Activated CD8-positive, alpha-beta T cell treated with anti-CD3 and anti-CD28 coated beads for 36 hours (primary cell): ENCODE measurements at regions not wholly inside any gene's neighbourhood (a gene's known extent, or its start where the extent isn't known, plus 50 kb on each side); places are given as distances from the start of the nearest gene placed in this dataset.

Experiments used
- ATAC-seq: fragments of 200-7000 bp; cut with Tn5 transposase; one replicate; pipeline ENCODE4 v1.10.0; 2021; ENCODE audit warnings: mild to moderate bottlenecking, moderate library complexity
- CTCF ChIA-PET: fragments of 350-600 bp; sonication (Branson Sonifier 250); formaldehyde crosslinking; loops from one replicate; lab custom pipeline; 2021; ENCODE audit warnings: antibody characterized with exemption; lab: Charles Lee
- POLR2A ChIA-PET: fragments of 350-600 bp; sonication (Branson Sonifier 250); formaldehyde crosslinking; loops from one replicate; lab custom pipeline; 2021; ENCODE audit warnings: antibody characterized with exemption; lab: Charles Lee
- DNase-seq: peaks from one replicate; pipeline ENCODE4 v3.0.0-alpha.2; 2020
- H3K27ac Mint-ChIP-seq: one replicate; pipeline ENCODE4 v1.8.0; 2021; ENCODE audit warnings: mild to moderate bottlenecking, mixed read lengths
- H3K27me3 Mint-ChIP-seq: one replicate; pipeline ENCODE4 v1.8.0; 2021; ENCODE audit warnings: mixed read lengths
- H3K36me3 Mint-ChIP-seq: one replicate; pipeline ENCODE4 v1.8.0; 2021; ENCODE audit warnings: low read depth, mixed read lengths
- H3K4me1 Mint-ChIP-seq: one replicate; pipeline ENCODE4 v1.8.0; 2021; ENCODE audit warnings: low read depth, mixed read lengths
- H3K4me3 Mint-ChIP-seq: one replicate; pipeline ENCODE4 v1.8.0; 2021; ENCODE audit warnings: mild to moderate bottlenecking, moderate library complexity, mixed read lengths
- H3K9me3 Mint-ChIP-seq: one replicate; pipeline ENCODE4 v1.8.0; 2021; ENCODE audit warnings: mixed read lengths
- CTCF ChIP-seq: fragments of 200-600 bp; IDR thresholded peaks from one replicate; pipeline ENCODE4 v1.8.0; 2022; ENCODE audit warnings: antibody characterized with exemption, mild to moderate bottlenecking
- intact Hi-C: fragments of 100-400 bp; cut with micrococcal nuclease; formaldehyde crosslinking; loops from one replicate; pipeline ENCODE4 v1.10.0; 2022

- Mint-ChIP-seq H3K27me3 (peaks cover 44% of the 10 kb centered on the region), H3K36me3 (no peaks in the 10 kb centered on the region), H3K27ac (no peak overlapping the region), H3K9me3 (no peaks in the 10 kb centered on the region), H3K4me3 (no peak overlapping the region), H3K4me1 (peaks cover 15% of the 10 kb centered on the region)
- CTCF ChIA-PET, result interaction anchor here (0.9 to 1.3 kb wide), 2 partner anchors 9 to 163 kb away, joined by 3 read pairs; no protein-coding TSS in a partner anchor
- POLR2A ChIA-PET, result interaction anchor here (0.6 kb wide), 1 partner anchor 198 kb away, joined by 4 read pairs; no protein-coding TSS in a partner anchor
- no peak for TF ChIP-seq CTCF
- ATAC-seq (no peak), DNase-seq (no peak)
- intact Hi-C loops, result no loop called here
Observed at GRCh38 chr5:72558046-72558336, 50.8 kb upstream of the ZNF366 start.

GRCh38 chr5:72557167-72558045 lies 50.2 kb upstream of the ZNF366 start:
- ATAC-seq, result peak; percentile 55
- Mint-ChIP-seq H3K27ac (no peak overlapping the region), H3K36me3 (no peaks in the 10 kb centered on the region), H3K27me3 (peaks cover 47% of the 10 kb centered on the region), H3K9me3 (no peaks in the 10 kb centered on the region), H3K4me3 (peak overlapping the region; percentile 43), H3K4me1 (peaks cover 15% of the 10 kb centered on the region)
- CTCF ChIA-PET, result interaction anchor here (0.9 to 1.9 kb wide), 5 partner anchors 33 to 191 kb away, joined by 3 to 7 read pairs (median 3); no protein-coding TSS in a partner anchor
- intact Hi-C loops, result no loop called here
- no peak for TF ChIP-seq CTCF
- DNase-seq, result peak; percentile 14
- POLR2A ChIA-PET, result no interaction called here
